Prostate gland (tissue), 2 donors: ENCODE measurements at regions not wholly inside any gene's neighbourhood (a gene's known extent, or its start where the extent isn't known, plus 50 kb on each side); places are given as distances from the start of the nearest gene placed in this dataset.

Experiments
- POLR2A ChIP-seq: fragments of 450-650 bp; IDR thresholded peaks from one replicate; pipeline ENCODE4 v1.6.1; 2016; ENCODE audit warnings: antibody characterized with exemption, mild to moderate bottlenecking
- POLR2AphosphoS5 ChIP-seq: sonication (generic); formaldehyde crosslinking; IDR thresholded peaks from one replicate; pipeline ENCODE4 v1.6.1; 2017; ENCODE audit warnings: antibody characterized with exemption
- TF ChIP-seq, protein P1 (sequence below), 4 experiments: fragments of 200-600 bp in 2 of 4; fragments of 450-650 bp in 2 of 4; sonication (generic) in 2 of 4; IDR thresholded peaks; 1 replicate in 3 of 4; 2 replicates in 1 of 4; pipeline ENCODE4 v1.5.1; 2016 to 2019; ENCODE audit warnings: antibody characterized with exemption in 4 of 4, mild to moderate bottlenecking in 2 of 4, moderate library complexity in 2 of 4

GRCh38 chr6:14543971-14544585 is 426.5 kb downstream of the CD83 start:
- TF ChIP-seq, protein P1, sequence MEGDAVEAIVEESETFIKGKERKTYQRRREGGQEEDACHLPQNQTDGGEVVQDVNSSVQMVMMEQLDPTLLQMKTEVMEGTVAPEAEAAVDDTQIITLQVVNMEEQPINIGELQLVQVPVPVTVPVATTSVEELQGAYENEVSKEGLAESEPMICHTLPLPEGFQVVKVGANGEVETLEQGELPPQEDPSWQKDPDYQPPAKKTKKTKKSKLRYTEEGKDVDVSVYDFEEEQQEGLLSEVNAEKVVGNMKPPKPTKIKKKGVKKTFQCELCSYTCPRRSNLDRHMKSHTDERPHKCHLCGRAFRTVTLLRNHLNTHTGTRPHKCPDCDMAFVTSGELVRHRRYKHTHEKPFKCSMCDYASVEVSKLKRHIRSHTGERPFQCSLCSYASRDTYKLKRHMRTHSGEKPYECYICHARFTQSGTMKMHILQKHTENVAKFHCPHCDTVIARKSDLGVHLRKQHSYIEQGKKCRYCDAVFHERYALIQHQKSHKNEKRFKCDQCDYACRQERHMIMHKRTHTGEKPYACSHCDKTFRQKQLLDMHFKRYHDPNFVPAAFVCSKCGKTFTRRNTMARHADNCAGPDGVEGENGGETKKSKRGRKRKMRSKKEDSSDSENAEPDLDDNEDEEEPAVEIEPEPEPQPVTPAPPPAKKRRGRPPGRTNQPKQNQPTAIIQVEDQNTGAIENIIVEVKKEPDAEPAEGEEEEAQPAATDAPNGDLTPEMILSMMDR (IDR thresholded peaks at IDR 0.05), result no peak
- TF ChIP-seq POLR2A, result no peak
- TF ChIP-seq POLR2AphosphoS5, result no peak
